ENCODE measurements at regions not wholly inside any gene's neighbourhood (a gene's known extent, or its start where the extent isn't known, plus 50 kb on each side); places are given as distances from the start of the nearest gene placed in this dataset.

DNA sequence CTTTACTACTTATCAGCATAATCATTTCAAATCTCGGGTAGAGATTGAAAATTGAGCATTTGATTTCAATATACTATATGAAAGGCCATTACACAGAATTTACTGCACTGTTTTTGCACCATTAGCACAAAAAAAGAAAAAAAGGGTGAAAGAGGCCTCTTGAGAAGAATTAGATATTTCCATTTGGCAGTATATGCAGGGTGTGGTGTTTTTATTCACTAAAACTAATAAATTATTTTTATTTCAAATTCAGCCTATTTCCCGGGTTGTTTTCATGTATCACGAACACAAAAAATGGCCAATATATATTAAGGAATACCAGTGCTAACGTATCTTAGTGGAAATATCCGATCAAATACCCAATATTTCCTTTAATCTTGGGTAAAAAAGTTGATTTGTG is 110.5 kb upstream of the TBL1XR1 start:
- Histone ChIP-seq H3K18ac (ENCODE audit: extremely low read depth, low read length) (no peak overlapping the region), H3K23ac (ENCODE audit: insufficient read length) (no peak overlapping the region), H3K4me3 (ENCODE audit: extremely low read depth in 1 of 4, insufficient read depth in 2 of 4, low read depth in 3 of 4, low read length in 4 of 4) (no peak overlapping the region), H2BK12ac (ENCODE audit: low read depth, low read length) (no peak overlapping the region), H2BK120ac (replicated peaks; ENCODE audit: low read depth, low read length) (no peak overlapping the region), H3K14ac (ENCODE audit: insufficient read length) (no peak overlapping the region), H2AFZ (ENCODE audit: low read length) (no peak overlapping the region), H4K8ac (ENCODE audit: extremely low read depth, insufficient read depth, low read length) (no peak overlapping the region), H2BK15ac (ENCODE audit: low read length) (no peak overlapping the region), H3K9ac (replicated peaks in 1 of 4; ENCODE audit: extremely low read depth in 1 of 4, low read depth in 3 of 4, low read length in 3 of 4) (no peak overlapping the region), H4K20me1 (replicated peaks in 1 of 2; ENCODE audit: control insufficient read depth in 1 of 2, insufficient read depth in 2 of 2, low read length in 2 of 2) (no peaks in the 10 kb centered on the region), H3K56ac (replicated peaks; ENCODE audit: insufficient read length, low read depth, low read length) (no peak overlapping the region), H2AK5ac (ENCODE audit: low read depth, low read length) (no peak overlapping the region), H4K91ac (replicated peaks; ENCODE audit: insufficient read length, low read length) (no peak overlapping the region), H3K9me3 (ENCODE audit: insufficient read depth in 2 of 2, low read depth in 1 of 2, low read length in 1 of 2) (no peaks in the 10 kb centered on the region; a peak in 1 of 4 replicates), H3K4ac (replicated peaks; ENCODE audit: insufficient read length, low read depth, low read length) (no peak overlapping the region), H3K36me3 (ENCODE audit: control insufficient read depth in 2 of 4, insufficient read depth in 4 of 4, low read length in 3 of 4) (no peaks in the 10 kb centered on the region), H3K79me1 (ENCODE audit: low read depth, low read length) (no peaks in the 10 kb centered on the region), H3K79me2 (ENCODE audit: control insufficient read depth in 1 of 2, insufficient read depth in 2 of 2, low read length in 2 of 2) (no peaks in the 10 kb centered on the region), H4K5ac (ENCODE audit: insufficient read length, low read depth, low read length) (no peak overlapping the region), H2BK5ac (ENCODE audit: low read depth, low read length) (no peak overlapping the region), H3K27me3 (replicated peaks in 1 of 4; ENCODE audit: control insufficient read depth in 3 of 4, extremely low read depth in 1 of 4, insufficient read depth in 3 of 4, low read length in 3 of 4) (no peaks in the 10 kb centered on the region), H3K23me2 (ENCODE audit: low read depth, low read length) (no peaks in the 10 kb centered on the region), H3K27ac (ENCODE audit: low read depth, low read length) (no peak overlapping the region), H3K4me1 (replicated peaks in 1 of 4; ENCODE audit: control insufficient read depth in 3 of 4, insufficient read depth in 4 of 4, low read length in 3 of 4) (no peaks in the 10 kb centered on the region), H3K4me2 (ENCODE audit: insufficient read depth in 1 of 2, low read depth in 2 of 2, low read length in 2 of 2) (no peak overlapping the region), H2BK20ac (ENCODE audit: low read length) (no peak overlapping the region)
- TF ChIP-seq, protein P1, sequence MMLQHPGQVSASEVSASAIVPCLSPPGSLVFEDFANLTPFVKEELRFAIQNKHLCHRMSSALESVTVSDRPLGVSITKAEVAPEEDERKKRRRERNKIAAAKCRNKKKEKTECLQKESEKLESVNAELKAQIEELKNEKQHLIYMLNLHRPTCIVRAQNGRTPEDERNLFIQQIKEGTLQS (IDR thresholded peaks at IDR 0.05; ENCODE audit: insufficient read depth, low read depth, low read length) = no peak
- TF ChIP-seq POLR2AphosphoS5 (IDR thresholded peaks at IDR 0.05; ENCODE audit: low read depth, low read length) (no peak), KDM4A (IDR thresholded peaks at IDR 0.05; ENCODE audit: low read depth, low read length, severe bottlenecking) (no peak), KDM5A (IDR thresholded peaks at IDR 0.05; ENCODE audit: low read length) (no peak), SP1 (IDR thresholded peaks at IDR 0.05; ENCODE audit: low read depth, low read length) (no peak), ASH2L (IDR thresholded peaks at IDR 0.05; ENCODE audit: low read length) (no peak), RBBP5 (IDR thresholded peaks at IDR 0.05; ENCODE audit: borderline replicate concordance, low read depth, low read length) (no peak), EZH2 (IDR thresholded peaks at IDR 0.05; ENCODE audit: low read depth, low read length, severe bottlenecking) (no peak), SIRT6 (IDR thresholded peaks at IDR 0.05; ENCODE audit: low read length) (no peak), GABPA (IDR thresholded peaks at IDR 0.05; ENCODE audit: borderline replicate concordance, insufficient read depth, low read length) (no peak), SP2 (IDR thresholded peaks at IDR 0.05; ENCODE audit: low read length) (no peak), CBX8 (IDR thresholded peaks at IDR 0.05; ENCODE audit: borderline replicate concordance, low read depth, low read length) (no peak)
- FAIRE-seq (no peak), DNase-seq (ENCODE audit: low read depth in 1 of 2, low spot score in 2 of 2) (no peak)
- WGBS, 2 experiments (ENCODE audit: extremely low coverage in 1 of 2, insufficient coverage in 1 of 2, insufficient read length in 1 of 2, insufficient replicate concordance in 2 of 2, low coverage in 1 of 2, low lambda C conversion rate in 2 of 2, missing lambda C conversion rate in 1 of 2) = 90% methylated on average over 5 of the region's 5 CpGs; no CpG with 5 or more reads in 1 of the 2 experiments
- CTCF ChIA-PET (ENCODE audit: partially characterized antibody) = no interaction called here
- POLR2A ChIA-PET (ENCODE audit: partially characterized antibody) = no interaction called here
